MG63 (cell line): ENCODE measurements at regions not wholly inside any gene's neighbourhood (a gene's known extent, or its start where the extent isn't known, plus 50 kb on each side); places are given as distances from the start of the nearest gene placed in this dataset.
"Not testable (repeated sequence)": the region's sequence is repeated elsewhere in the genome, so short reads cannot be mapped to it uniquely, and the experiment has no call there.

ENCODE experiments used
- DNase-seq: peaks from one replicate; pipeline ENCODE4 v3.0.0-alpha.2; 2020
- H3K27me3 ChIP-seq: fragments of 250-450 bp; sonication (Bioruptor Pico); 2 replicates; pipeline ENCODE4 v1.5.1; 2020; ENCODE audit warnings: mild to moderate bottlenecking, moderate library complexity
- H3K36me3 ChIP-seq: fragments of 250-450 bp; sonication (Bioruptor Pico); 2 replicates; pipeline ENCODE4 v1.5.1; 2020; ENCODE audit warnings: mild to moderate bottlenecking, moderate library complexity
- H3K4me3 ChIP-seq: fragments of 250-450 bp; sonication (Bioruptor Pico); 2 replicates; pipeline ENCODE4 v1.5.1; 2020; ENCODE audit warnings: mild to moderate bottlenecking, moderate library complexity
- H3K9me3 ChIP-seq: fragments of 250-450 bp; sonication (Bioruptor Pico); 2 replicates; pipeline ENCODE4 v1.5.1; 2020; ENCODE audit warnings: mild to moderate bottlenecking, moderate library complexity

GRCh38 chr14:39666386-39666785, 234.2 kb upstream of the FBXO33 start:
- DNase-seq: no peak
- H3K9me3 ChIP-seq: no peaks in the 10 kb centered on the region
- H3K27me3 ChIP-seq: no peaks in the 10 kb centered on the region
- H3K4me3 ChIP-seq: no peak overlapping the region
- H3K36me3 ChIP-seq: no peaks in the 10 kb centered on the region

- Histone ChIP-seq H3K36me3 (no peaks in the 10 kb centered on the region), H3K27me3 (no peaks in the 10 kb centered on the region), H3K9me3 (no peaks in the 10 kb centered on the region), H3K4me3 (no peak overlapping the region)
- DNase-seq: no peak
Measured at GRCh38 chr14:39665075-39665475, 232.8 kb upstream of the FBXO33 start.

GRCh38 chr14:39664646-39665045, 232.4 kb upstream of the FBXO33 start:
- H3K9me3 ChIP-seq: no peaks in the 10 kb centered on the region
- H3K36me3 ChIP-seq: no peaks in the 10 kb centered on the region
- H3K4me3 ChIP-seq: no peak overlapping the region
- no peak for DNase-seq
- no peaks in the 10 kb centered on the region for H3K27me3 ChIP-seq

GRCh38 chr14:39641224-39641623, 209.0 kb upstream of the FBXO33 start:
- H3K9me3 ChIP-seq: no peaks in the 10 kb centered on the region
- H3K36me3 ChIP-seq: no peaks in the 10 kb centered on the region
- H3K4me3 ChIP-seq: no peak overlapping the region
- no peak for DNase-seq
- H3K27me3 ChIP-seq: no peaks in the 10 kb centered on the region

GRCh38 chr14:39639009-39639408, 206.8 kb upstream of the FBXO33 start:
- not testable (repeated sequence) for DNase-seq, H3K36me3 ChIP-seq, H3K4me3 ChIP-seq, H3K27me3 ChIP-seq, H3K9me3 ChIP-seq

- DNase-seq: no peak
- H3K9me3 ChIP-seq: no peaks in the 10 kb centered on the region
- H3K27me3 ChIP-seq: no peaks in the 10 kb centered on the region
- H3K4me3 ChIP-seq: no peak overlapping the region
- H3K36me3 ChIP-seq: no peaks in the 10 kb centered on the region
Measured at GRCh38 chr14:39628087-39628486, 195.9 kb upstream of the FBXO33 start.

- DNase-seq: no peak
- no peaks in the 10 kb centered on the region for H3K9me3 ChIP-seq
- H3K4me3 ChIP-seq: no peak overlapping the region
- no peaks in the 10 kb centered on the region for H3K27me3 ChIP-seq
- H3K36me3 ChIP-seq: no peaks in the 10 kb centered on the region
Measured at GRCh38 chr14:39626589-39627576, 194.7 kb upstream of the FBXO33 start.

GRCh38 chr14:39621678-39622077, 189.4 kb upstream of the FBXO33 start:
- Histone ChIP-seq H3K9me3 (no peaks in the 10 kb centered on the region), H3K4me3 (no peak overlapping the region), H3K27me3 (no peaks in the 10 kb centered on the region), H3K36me3 (no peaks in the 10 kb centered on the region)
- DNase-seq: no peak

- Histone ChIP-seq H3K27me3 (no peaks in the 10 kb centered on the region), H3K36me3 (no peaks in the 10 kb centered on the region), H3K4me3 (no peak overlapping the region), H3K9me3 (no peaks in the 10 kb centered on the region)
- DNase-seq: no peak
Measured at GRCh38 chr14:39621223-39621622, 189.0 kb upstream of the FBXO33 start.

- Histone ChIP-seq H3K27me3 (no peaks in the 10 kb centered on the region), H3K9me3 (no peaks in the 10 kb centered on the region), H3K4me3 (no peak overlapping the region), H3K36me3 (no peaks in the 10 kb centered on the region)
- no peak for DNase-seq
Measured at GRCh38 chr14:39617537-39617936, 185.3 kb upstream of the FBXO33 start.

- no peaks in the 10 kb centered on the region for H3K9me3 ChIP-seq
- no peak overlapping the region for H3K4me3 ChIP-seq
- no peak for DNase-seq
- H3K36me3 ChIP-seq: no peaks in the 10 kb centered on the region
- no peaks in the 10 kb centered on the region for H3K27me3 ChIP-seq
Measured at GRCh38 chr14:39615352-39615751, 183.1 kb upstream of the FBXO33 start.

GRCh38 chr14:39614297-39614923, 182.2 kb upstream of the FBXO33 start:
- Histone ChIP-seq H3K27me3 (no peaks in the 10 kb centered on the region), H3K4me3 (no peak overlapping the region), H3K36me3 (no peaks in the 10 kb centered on the region), H3K9me3 (no peaks in the 10 kb centered on the region)
- DNase-seq: no peak

- no peak for DNase-seq
- Histone ChIP-seq H3K36me3 (no peaks in the 10 kb centered on the region), H3K4me3 (no peak overlapping the region), H3K27me3 (no peaks in the 10 kb centered on the region), H3K9me3 (no peaks in the 10 kb centered on the region)
Measured at GRCh38 chr14:39609119-39609518, 176.9 kb upstream of the FBXO33 start.

GRCh38 chr14:39607978-39608377, 175.7 kb upstream of the FBXO33 start:
- no peak overlapping the region for H3K4me3 ChIP-seq
- H3K9me3 ChIP-seq: no peaks in the 10 kb centered on the region
- no peak for DNase-seq
- no peaks in the 10 kb centered on the region for H3K27me3 ChIP-seq
- no peaks in the 10 kb centered on the region for H3K36me3 ChIP-seq

GRCh38 chr14:39603942-39604341, 171.7 kb upstream of the FBXO33 start:
- Histone ChIP-seq H3K36me3 (no peaks in the 10 kb centered on the region), H3K27me3 (no peaks in the 10 kb centered on the region)

GRCh38 chr14:39593377-39593776, 161.1 kb upstream of the FBXO33 start:
- H3K9me3 ChIP-seq: no peaks in the 10 kb centered on the region
- H3K36me3 ChIP-seq: no peaks in the 10 kb centered on the region
- DNase-seq: no peak
- H3K4me3 ChIP-seq: no peak overlapping the region
- no peaks in the 10 kb centered on the region for H3K27me3 ChIP-seq

More at GRCh38 chr14:39603942-39604341, 171.7 kb upstream of the FBXO33 start:
- H3K9me3 ChIP-seq: no peaks in the 10 kb centered on the region
- no peak for DNase-seq
- H3K4me3 ChIP-seq: no peak overlapping the region

GRCh38 chr14:39592116-39592789, 160.0 kb upstream of the FBXO33 start:
- H3K36me3 ChIP-seq: no peaks in the 10 kb centered on the region
- H3K9me3 ChIP-seq: no peaks in the 10 kb centered on the region
- no peaks in the 10 kb centered on the region for H3K27me3 ChIP-seq
- DNase-seq: no peak
- H3K4me3 ChIP-seq: no peak overlapping the region
